GM21526 (cell line): ENCODE measurements at regions not wholly inside any gene's neighbourhood (a gene's known extent, or its start where the extent isn't known, plus 50 kb on each side); places are given as distances from the start of the nearest gene placed in this dataset.

Experiments
- ATAC-seq: cut with Tn5 transposase; IDR thresholded peaks from one replicate; pipeline ENCODE4 v1.9.1; 2021; ENCODE audit warnings: moderate library complexity; ENCODE audit not compliant: unreplicated experiment, low FRiP score

- no peak for ATAC-seq
These were observed 316.1 kb downstream of the TLE3 start for GRCh38 chr15:69781411-69782125.

- ATAC-seq = no peak
These were observed 315.5 kb downstream of the TLE3 start for GRCh38 chr15:69782139-69782658.

GRCh38 chr15:69782809-69783208, 314.9 kb downstream of the TLE3 start:
- no peak for ATAC-seq

GRCh38 chr15:69783211-69783610, 314.5 kb downstream of the TLE3 start:
- no peak for ATAC-seq

GRCh38 chr15:69784798-69785566, 312.7 kb downstream of the TLE3 start:
- ATAC-seq = no peak

- no peak for ATAC-seq
These were observed 311.5 kb downstream of the TLE3 start for GRCh38 chr15:69786136-69786701.

DNA sequence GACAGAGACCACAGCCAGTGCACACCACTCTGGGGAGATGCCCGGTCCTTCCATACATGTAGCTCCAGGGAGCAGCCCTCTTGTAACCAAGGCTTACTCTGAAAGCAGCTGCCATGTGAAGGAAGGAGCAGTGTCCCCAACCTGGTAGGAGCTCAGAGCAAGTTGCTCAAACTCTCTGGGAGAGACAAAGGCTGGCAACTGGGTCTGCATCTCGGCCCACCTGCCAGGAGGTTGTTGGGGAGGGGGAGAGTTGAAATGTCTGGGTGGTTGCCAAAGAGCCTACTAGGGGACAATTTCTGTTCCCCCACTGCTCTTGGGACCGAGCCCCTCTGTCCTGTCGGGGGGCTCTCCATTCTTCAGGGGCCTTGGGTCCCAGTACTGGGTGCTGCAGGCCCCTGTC, 309.9 kb downstream of the TLE3 start:
- no peak for ATAC-seq

DNA sequence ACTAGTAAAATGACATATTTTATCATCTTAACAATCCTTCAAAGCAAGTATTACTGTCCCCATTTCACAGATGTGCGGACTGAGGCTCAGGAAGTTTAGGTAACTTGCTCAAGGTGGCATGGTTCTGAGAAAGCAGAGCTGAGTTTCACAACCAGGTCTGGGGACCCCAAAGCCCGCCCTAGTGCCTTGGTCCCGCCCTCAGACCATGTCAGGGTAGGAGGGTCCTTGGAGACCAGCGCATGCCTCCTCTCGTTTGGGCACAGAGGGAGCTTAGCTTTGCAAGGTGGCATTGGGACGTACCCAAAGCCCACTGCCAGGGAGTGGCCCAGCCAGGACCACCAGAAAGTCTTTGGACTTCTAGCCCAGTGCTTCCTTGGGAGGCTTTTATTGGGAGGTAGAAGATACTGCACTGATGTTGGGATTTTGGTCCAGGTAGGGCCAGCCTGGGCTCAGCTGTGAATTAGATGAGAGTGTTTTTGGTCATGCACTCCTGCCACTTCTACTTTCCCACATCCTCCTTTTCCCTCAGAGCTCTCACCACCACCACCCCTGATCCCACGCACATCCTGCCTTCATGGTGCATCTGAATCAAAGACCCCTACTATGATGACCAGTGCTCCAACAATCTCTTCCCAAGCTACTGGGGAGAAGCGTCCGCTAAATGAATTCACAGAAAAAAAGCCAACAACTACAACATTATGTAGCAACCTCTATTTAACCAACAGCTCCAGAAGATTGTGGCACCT, 307.9 kb downstream of the TLE3 start:
- no peak for ATAC-seq

GRCh38 chr15:69790632-69791031, 307.1 kb downstream of the TLE3 start:
- ATAC-seq = no peak

DNA sequence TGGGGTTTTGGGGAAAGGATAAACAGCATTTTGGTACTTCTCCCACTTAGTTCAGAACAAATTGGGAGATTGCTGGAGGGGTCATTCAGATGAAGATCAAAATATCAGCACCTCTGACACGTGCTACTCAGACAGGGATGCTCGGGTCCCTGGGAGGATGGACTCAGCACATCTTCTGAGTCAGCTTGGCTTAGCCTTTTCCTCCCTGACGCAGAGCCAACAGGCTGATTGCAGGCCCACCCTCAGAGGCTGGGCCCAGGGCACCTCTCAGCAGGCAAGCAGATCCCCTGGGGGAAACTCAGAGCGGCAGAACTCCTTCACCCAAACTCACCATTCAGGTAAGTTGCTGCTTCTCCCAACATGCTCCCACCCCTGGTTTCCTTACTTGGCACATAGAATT, 304.9 kb downstream of the TLE3 start:
- ATAC-seq = no peak

- ATAC-seq = no peak
These were observed 304.3 kb downstream of the TLE3 start for GRCh38 chr15:69793431-69793780.

GRCh38 chr15:69793781-69794451, 303.8 kb downstream of the TLE3 start:
- no peak for ATAC-seq

DNA sequence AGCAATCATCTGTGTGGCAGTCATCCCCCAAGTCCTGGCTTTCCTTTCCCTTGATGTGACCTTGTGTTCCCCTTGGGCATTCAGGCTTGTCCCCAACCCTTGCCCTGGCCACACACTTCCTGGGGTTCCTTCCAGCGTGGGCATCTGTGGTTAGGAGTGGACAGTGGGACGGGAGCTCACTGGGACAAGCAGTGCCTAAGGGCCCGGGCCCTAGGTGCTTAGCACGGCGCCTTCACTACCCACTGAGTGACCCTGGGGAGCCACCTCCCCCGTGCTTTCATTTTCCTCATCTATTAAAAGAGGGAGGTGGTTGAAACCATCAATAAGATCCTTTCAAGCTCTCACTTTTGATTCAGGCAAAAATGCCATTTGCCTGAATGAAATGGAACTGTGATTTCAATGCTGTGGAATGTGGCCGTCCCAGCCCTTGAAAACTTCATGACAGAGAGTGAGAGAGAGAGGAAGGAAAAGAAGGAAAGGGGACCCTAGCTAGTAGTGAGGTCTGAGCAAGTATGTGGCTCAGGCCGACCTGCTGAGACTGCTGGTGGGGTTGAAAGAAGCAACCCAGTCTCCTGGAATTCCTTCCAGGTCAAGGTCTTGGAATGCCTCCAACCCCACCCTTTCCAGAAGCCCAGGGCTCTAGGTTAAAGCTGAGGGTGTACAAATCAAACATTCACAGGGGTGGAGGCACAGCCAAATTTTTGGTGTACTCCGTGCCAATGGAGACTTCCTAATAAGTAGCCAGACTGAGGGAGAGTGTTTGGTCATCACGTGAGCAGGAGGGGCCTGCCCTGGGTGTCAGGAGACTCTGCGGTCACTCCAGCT, 302.9 kb downstream of the TLE3 start:
- ATAC-seq = no peak

DNA sequence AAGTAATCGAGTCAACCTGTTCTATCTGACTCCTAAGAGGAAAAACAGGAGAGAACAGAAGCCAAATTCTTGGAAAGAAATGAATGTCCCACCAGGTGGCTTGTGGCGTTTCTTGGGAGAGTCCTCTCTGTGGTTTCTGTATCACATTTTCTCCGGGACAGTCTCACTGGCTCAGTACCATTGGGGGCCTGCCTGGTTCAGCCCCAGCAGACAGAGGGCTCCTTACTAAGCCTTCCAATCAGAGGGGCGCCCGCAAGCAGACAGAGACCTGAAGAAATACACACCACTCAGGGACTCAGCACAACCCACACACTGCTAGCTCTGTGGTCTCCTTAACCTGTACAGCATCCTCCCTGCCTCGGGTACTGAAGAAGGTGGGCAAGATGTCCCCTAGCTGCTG, 302.1 kb downstream of the TLE3 start:
- ATAC-seq = no peak

DNA sequence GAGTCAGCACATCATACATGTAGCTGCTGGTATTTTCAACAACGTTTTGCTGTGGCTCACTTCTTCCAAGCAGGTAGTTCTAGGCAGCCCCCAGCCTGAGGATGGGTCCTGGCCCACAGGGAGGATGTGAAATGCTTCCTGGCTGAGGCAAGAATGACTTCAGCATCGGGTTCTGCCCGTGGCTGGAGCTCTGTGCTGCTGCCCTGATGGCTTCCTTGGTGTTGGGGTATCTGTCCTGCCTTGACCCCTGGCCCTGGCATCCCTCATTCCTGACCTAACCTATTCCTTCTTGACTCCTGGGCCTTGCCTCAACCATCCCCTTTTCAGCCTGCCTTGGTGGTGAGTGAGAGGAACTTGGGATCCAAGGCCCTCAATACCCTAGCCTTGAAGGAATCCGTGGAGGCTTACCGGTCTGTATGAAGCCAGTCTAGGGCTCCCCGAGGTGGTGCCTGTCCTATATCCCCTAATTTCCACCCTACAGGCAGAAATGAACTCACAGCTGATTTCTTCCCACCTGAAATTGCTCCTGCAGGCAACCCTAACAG, 300.6 kb downstream of the TLE3 start:
- no peak for ATAC-seq

DNA sequence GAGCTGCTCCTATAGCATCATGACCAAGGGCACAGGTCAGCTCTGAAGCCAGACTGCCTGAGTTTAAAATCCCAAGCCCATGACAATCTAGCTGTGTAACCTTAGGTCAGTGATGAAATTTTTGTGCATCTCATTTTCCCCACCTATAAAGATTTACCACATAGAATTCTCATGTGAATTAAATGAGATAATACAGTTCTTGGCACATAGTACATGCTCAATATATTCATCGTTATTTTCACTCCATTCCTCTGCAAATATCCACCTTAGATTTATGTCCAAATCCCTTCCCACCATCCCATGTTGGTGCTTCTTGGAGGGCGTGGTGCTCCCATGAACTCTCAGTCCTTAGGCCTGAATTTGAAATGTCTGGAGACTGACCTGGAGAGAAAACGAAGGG, 300.1 kb downstream of the TLE3 start:
- no peak for ATAC-seq

- ATAC-seq = no peak
These were observed 299.1 kb downstream of the TLE3 start for GRCh38 chr15:69798481-69799250.

DNA sequence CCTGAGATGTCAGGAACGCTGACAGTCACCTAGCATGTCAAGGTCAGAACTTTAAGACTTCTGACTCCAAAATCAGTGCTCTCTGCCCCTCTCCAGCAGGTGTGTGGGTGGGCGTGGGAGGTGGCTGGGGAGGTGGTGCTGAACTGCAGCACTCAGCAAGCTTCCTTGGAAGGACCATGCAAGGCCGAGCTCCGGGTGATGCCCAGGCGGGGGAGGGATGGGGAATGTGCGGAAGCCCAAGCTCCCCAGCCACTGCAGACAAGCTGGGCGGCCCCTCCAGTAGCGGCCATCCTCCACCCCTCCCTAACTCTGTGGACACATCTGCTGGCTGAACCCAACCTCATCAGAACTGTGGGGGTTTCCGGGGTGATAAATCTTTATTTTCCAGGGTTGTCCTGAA, 296.6 kb downstream of the TLE3 start:
- no peak for ATAC-seq

DNA sequence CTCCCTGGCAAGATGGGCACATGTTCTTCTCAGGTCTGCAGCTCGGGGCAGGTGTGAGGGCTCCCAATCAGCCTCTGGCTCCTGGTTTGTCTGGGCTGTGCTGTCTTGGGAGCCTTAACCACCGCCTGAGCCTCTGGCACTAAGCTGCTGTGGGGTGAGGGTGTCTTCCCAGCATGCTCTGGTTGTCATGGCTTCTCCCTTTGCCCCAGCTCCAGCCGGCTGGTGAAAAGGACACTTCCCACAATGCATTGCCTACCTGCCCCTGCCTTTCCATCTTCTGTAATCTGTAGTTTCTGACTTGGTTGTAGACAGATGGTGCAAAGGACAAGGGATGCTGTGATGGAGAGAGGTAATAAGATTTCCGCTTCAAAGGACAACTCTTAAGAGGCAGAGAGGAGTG, 295.3 kb downstream of the TLE3 start:
- no peak for ATAC-seq
